Central memory CD8-positive, alpha-beta T cell (primary cell): ENCODE measurements at regions not wholly inside any gene's neighbourhood (a gene's known extent, or its start where the extent isn't known, plus 50 kb on each side); places are given as distances from the start of the nearest gene placed in this dataset.
"Not testable (repeated sequence)": the region's sequence is repeated elsewhere in the genome, so short reads cannot be mapped to it uniquely, and the experiment has no call there.

ENCODE experiments used
- ATAC-seq: fragments of 150-1000 bp; cut with Tn5 transposase; replicated peaks from 2 replicates; pipeline ENCODE4 v1.10.0; 2022; ENCODE audit warnings: mild to moderate bottlenecking, moderate FRiP score, moderate number of reproducible peaks; ENCODE audit not compliant: poor library complexity, severe bottlenecking; ENCODE audit errors: extremely low read depth
- DNase-seq, 2 donors: peaks; one replicate each; pipeline ENCODE4 v3.0.0; 2021; ENCODE audit warnings: low spot score in 2 of 2
- H3K27ac Mint-ChIP-seq: one replicate; pipeline ENCODE4 v1.8.0; 2022; ENCODE audit warnings: low read depth, mild to moderate bottlenecking, moderate library complexity, mixed read lengths
- H3K27me3 Mint-ChIP-seq: one replicate; pipeline ENCODE4 v1.8.0; 2022; ENCODE audit warnings: mixed read lengths
- H3K36me3 Mint-ChIP-seq: one replicate; pipeline ENCODE4 v1.8.0; 2022; ENCODE audit warnings: mild to moderate bottlenecking, moderate library complexity, mixed read lengths; ENCODE audit not compliant: insufficient read depth
- H3K4me1 Mint-ChIP-seq: one replicate; pipeline ENCODE4 v1.8.0; 2022; ENCODE audit warnings: mixed read lengths
- H3K4me3 Mint-ChIP-seq: one replicate; pipeline ENCODE4 v1.8.0; 2022; ENCODE audit warnings: mild to moderate bottlenecking, moderate library complexity, mixed read lengths
- H3K9me3 Mint-ChIP-seq: one replicate; pipeline ENCODE4 v1.8.0; 2022; ENCODE audit warnings: mixed read lengths

DNA sequence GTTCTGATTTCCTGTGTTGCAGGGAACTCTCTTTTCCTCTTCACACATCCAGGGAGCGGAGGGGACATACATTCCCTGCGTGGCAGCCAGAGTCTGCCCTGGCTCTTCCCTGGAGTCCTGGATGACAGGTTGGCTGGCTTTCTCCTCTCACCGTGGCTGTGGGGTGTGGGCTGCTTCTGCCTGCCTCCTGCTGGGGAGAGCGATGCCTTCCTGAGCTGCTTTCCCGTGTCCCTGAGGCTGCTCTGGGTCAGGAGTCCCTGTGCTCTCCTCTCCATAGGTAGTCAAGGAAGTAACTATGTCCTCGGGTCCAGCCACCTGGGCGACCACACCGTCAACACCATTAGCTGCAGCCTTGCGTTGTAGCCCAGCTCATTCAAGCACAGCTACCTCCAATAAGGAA is 451.7 kb downstream of the QKI start:
- Mint-ChIP-seq H3K9me3 (no peaks in the 10 kb centered on the region), H3K4me3 (no peak overlapping the region), H3K27ac (no peak overlapping the region), H3K27me3 (peaks cover 39% of the 10 kb centered on the region), H3K36me3 (peaks cover 2% of the 10 kb centered on the region), H3K4me1 (no peaks in the 10 kb centered on the region)
- ATAC-seq: no peak
- no peak for DNase-seq

DNA sequence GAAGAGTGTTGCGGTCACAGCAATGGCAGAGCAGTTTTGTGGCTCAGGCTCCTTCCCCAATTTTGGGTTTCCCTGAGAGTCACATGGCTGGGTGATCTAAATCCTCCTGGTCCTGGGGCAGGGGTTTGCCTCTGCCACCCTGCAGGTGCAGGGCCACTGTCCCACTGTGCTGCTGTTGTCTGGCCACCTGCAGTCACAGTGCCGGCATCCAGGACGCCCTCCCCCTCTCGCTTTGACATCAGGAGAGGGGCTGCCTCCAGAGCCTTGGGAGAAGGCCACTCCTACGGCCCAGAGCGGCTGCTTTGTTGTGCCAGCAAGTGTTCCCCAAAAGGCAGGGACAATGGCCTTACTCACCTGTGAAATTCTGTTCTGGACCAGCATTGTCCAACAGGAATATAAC is 449.0 kb downstream of the QKI start:
- Mint-ChIP-seq H3K36me3 (peaks cover 2% of the 10 kb centered on the region), H3K4me3 (no peak overlapping the region), H3K27me3 (peaks cover 41% of the 10 kb centered on the region), H3K27ac (no peak overlapping the region), H3K9me3 (no peaks in the 10 kb centered on the region), H3K4me1 (no peaks in the 10 kb centered on the region)
- ATAC-seq (no peak), DNase-seq (no peak)

DNA sequence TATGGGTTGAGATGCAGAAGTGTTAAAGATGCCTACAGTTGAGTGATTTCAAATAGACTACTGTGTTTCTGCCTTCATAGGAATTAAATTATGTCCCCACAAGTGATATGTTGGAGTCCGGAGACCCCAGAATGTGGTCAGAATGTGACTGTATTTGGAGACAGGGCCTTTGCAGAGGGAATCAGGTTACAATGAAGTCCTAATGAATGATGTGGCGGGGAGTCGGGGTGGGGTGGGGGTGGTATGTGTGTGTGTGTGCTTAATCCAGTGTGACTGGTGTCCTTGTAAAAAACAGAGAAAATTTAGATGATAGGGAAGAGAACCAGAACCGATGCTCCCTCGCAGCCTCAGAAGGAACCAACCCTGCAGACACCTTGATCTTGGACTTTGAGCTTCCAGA is 448.2 kb downstream of the QKI start:
- H3K36me3 Mint-ChIP-seq: peaks cover 2% of the 10 kb centered on the region

DNA sequence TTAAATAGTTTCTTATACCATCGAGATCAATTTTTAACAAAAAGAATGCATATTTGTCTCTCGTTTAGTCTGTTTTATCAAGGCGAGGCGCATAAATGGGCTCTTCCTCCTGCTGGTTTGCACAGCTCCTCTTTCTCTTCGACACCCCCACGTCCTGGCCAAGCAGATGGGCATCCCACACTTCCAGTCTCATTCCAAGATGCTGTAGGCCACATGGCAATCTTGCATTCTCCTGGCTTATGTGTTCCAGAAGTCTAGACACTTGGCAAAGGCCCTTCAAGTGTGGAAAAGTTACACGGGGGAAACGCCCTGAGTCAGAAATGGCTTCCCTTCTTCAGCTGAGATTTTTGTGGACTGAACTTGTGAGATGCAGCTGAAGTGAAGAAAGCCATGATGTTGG is 447.1 kb downstream of the QKI start:
- peaks cover 2% of the 10 kb centered on the region for H3K36me3 Mint-ChIP-seq
- ATAC-seq (no peak), DNase-seq (no peak)
- H3K27me3 Mint-ChIP-seq: peaks cover 44% of the 10 kb centered on the region
- H3K9me3 Mint-ChIP-seq: no peaks in the 10 kb centered on the region
- H3K27ac Mint-ChIP-seq: no peak overlapping the region
- no peak overlapping the region for H3K4me3 Mint-ChIP-seq
- no peaks in the 10 kb centered on the region for H3K4me1 Mint-ChIP-seq

More for the DNA sequence above, 448.2 kb downstream of the QKI start:
- Mint-ChIP-seq H3K4me1 (no peaks in the 10 kb centered on the region), H3K27me3 (peaks cover 47% of the 10 kb centered on the region), H3K9me3 (no peaks in the 10 kb centered on the region), H3K4me3 (no peak overlapping the region), H3K27ac (no peak overlapping the region)
- no peak for ATAC-seq
- no peak for DNase-seq

DNA sequence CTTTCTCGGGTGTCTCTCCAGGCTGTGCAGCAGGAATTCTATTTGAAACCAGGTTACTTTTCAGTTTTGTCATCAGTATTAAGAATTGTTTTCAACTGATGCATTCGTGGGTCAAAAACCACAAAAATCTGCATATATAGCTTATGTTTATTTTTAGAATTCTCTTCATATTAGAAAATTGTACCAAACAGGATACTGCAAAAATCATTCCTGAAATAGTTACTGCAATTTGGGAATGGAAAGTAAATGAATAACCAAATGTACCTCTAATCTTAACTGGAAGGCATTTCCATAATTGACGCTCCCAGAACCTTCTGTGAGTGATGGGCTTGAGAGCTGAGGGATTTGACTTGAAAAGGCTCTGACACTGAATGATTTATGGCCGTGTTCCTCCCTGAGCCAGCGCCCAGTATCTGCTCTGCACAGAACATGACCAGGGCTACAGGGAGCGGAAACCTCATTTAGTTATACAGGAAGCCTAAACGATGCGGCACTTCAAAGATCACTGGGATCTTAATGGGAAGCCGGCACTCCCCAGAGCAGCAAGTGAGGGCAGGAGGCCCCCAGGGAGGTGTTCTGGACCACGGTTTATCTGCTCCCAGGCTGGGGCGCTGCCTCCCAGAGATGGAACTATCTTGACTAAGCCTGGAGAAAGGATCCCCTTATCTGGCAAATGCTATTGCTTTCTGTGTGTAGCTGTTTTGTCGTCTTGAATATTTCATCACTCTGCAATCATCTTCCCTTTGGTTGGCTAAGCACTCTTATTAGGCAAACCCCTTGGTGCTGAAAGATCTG is 446.0 kb downstream of the QKI start:
- H3K27ac Mint-ChIP-seq: no peak overlapping the region
- ATAC-seq: no peak
- no peaks in the 10 kb centered on the region for H3K4me1 Mint-ChIP-seq
- H3K27me3 Mint-ChIP-seq: peaks cover 34% of the 10 kb centered on the region
- H3K36me3 Mint-ChIP-seq: peaks cover 2% of the 10 kb centered on the region
- H3K4me3 Mint-ChIP-seq: no peak overlapping the region
- H3K9me3 Mint-ChIP-seq: no peaks in the 10 kb centered on the region
- no peak for DNase-seq

DNA sequence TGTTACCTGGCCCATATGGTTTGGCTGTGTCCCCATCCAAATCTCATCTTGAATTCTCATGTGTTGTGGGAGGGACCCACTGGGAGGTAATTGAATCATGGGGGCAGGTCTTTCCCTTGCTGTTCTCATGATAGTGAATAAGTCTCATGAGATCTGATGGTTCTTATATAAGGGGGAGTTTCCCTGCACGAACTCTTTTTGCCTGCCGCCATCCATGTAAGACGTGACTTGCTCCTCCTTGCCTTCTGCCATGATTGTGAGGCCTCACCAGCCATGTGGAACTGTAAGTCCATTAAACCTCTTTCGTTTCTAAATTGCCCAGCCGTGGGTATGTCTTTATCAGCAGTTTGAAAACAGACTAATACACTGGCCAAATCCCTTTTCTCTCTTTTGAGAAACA is 444.4 kb downstream of the QKI start:
- H3K9me3 Mint-ChIP-seq, H3K4me3 Mint-ChIP-seq, DNase-seq, H3K27ac Mint-ChIP-seq, H3K36me3 Mint-ChIP-seq, ATAC-seq, H3K4me1 Mint-ChIP-seq: not testable (repeated sequence)
- H3K27me3 Mint-ChIP-seq: peaks cover 38% of the 10 kb centered on the region

DNA sequence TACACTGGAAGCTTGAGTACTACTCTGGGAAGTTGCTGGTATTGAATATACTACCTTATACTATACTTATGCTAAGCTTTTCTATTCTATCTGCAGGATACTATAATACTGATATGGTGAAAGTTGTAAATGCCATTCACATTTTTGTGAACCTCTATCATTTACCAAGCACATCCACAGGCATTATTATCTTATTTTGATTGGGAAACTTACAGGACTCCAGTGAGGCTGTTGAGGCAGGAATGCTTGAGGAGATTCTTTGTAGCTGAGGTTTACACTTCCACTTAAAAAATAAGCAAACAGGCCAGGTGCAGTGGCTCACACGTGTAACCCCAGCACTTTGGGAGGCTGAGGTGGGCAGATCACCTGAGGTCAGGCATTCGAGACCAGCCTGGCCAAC is 442.9 kb downstream of the QKI start:
- no peaks in the 10 kb centered on the region for H3K36me3 Mint-ChIP-seq
- DNase-seq: no peak

DNA sequence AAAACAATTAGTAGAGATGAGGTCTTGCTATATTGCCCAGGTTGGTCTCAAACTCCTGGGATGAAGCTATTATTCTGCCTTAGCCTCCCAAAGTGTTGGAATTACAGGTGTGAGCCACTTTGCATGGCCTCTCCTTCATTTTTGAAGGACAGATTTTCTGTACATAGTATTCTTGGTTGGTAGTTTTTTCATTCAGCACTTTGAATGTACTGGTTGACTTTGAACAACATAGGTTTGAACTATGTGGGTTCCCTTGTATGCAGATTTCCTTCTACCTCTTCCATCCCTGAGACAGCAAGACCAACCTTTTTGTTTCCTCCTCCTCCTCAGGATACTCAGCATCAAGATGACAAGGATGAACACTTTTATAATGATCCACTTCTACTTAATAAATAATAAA is 436.4 kb downstream of the QKI start:
- H3K4me3 Mint-ChIP-seq: no peak overlapping the region
- peaks cover 12% of the 10 kb centered on the region for H3K27me3 Mint-ChIP-seq
- H3K36me3 Mint-ChIP-seq: no peaks in the 10 kb centered on the region
- no peaks in the 10 kb centered on the region for H3K4me1 Mint-ChIP-seq
- ATAC-seq (no peak), DNase-seq (no peak)
- peaks cover 12% of the 10 kb centered on the region for H3K9me3 Mint-ChIP-seq
- H3K27ac Mint-ChIP-seq: no peak overlapping the region

More for the DNA sequence above, 442.9 kb downstream of the QKI start:
- Mint-ChIP-seq H3K4me1 (no peaks in the 10 kb centered on the region), H3K4me3 (no peak overlapping the region), H3K27me3 (peaks cover 38% of the 10 kb centered on the region), H3K9me3 (no peaks in the 10 kb centered on the region), H3K27ac (no peak overlapping the region)
- no peak for ATAC-seq

DNA sequence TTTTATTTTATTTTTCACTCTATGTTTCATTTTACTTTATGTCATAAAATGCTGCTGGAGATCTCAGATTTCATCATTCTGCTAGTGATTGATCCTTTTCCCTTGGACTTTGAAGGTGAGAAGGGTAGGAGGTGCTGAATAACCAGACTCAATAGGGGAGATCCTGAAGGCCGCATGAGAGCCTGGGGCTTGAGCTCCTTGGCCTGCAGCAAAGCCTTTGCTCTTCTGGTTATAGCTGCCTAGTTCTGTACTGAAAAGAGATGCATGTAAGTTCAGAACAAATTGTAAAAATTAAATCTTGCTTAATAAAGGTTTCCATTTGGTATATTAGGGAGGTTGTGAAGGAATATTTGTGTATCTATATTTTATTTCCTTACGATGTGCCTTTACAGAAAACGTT is 430.2 kb downstream of the QKI start:
- Mint-ChIP-seq H3K36me3 (no peaks in the 10 kb centered on the region), H3K4me1 (no peaks in the 10 kb centered on the region), H3K9me3 (peaks cover 12% of the 10 kb centered on the region), H3K27me3 (no peaks in the 10 kb centered on the region), H3K4me3 (no peak overlapping the region), H3K27ac (no peak overlapping the region)
- no peak for ATAC-seq
- DNase-seq: no peak

DNA sequence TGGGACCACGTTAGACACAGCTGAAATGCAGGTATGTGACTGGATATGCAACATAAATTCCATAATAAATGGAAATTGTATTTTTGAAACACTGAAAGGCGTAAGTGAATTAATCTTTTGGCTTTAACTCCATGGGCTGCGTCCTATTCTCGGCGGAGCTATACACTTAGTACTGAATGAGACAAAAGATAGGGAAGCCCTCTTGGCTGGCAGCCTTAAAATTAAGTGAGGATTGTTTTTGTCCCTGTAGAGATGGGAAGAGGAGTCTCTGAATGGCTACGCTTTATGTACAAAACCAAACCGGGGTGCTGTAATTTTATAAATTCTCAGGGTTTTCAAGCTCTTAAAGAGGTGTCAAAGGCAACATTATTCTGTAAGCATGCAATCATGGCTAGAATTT is 429.8 kb downstream of the QKI start:
- H3K4me1 Mint-ChIP-seq: no peaks in the 10 kb centered on the region
- peaks cover 12% of the 10 kb centered on the region for H3K9me3 Mint-ChIP-seq
- DNase-seq (no peak), ATAC-seq (no peak)
- no peak overlapping the region for H3K27ac Mint-ChIP-seq
- H3K4me3 Mint-ChIP-seq: no peak overlapping the region
- no peaks in the 10 kb centered on the region for H3K27me3 Mint-ChIP-seq
- no peaks in the 10 kb centered on the region for H3K36me3 Mint-ChIP-seq

DNA sequence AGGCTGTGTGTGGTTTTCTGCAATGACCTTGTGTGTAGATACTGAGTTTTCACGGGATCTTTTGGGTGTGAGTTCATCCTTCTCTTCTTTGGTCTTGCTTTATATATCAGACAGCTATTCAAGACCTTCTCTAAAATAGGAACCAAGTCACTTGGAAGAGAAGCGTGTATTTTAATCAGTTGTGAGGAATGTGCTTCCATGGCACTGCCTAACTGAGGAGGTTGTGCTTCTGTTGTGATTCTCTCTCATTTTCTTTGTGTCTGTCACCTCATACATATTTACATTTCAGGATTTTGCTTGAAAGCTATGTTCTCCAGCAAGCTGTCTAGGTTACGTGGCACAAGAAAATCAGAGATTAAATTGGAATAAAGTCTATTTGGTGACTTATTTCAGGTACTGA is 428.7 kb downstream of the QKI start:
- no peak overlapping the region for H3K4me3 Mint-ChIP-seq
- H3K9me3 Mint-ChIP-seq: peaks cover 12% of the 10 kb centered on the region
- no peak overlapping the region for H3K27ac Mint-ChIP-seq
- DNase-seq (no peak), ATAC-seq (no peak)
- H3K4me1 Mint-ChIP-seq: no peaks in the 10 kb centered on the region
- no peaks in the 10 kb centered on the region for H3K27me3 Mint-ChIP-seq
- H3K36me3 Mint-ChIP-seq: no peaks in the 10 kb centered on the region

DNA sequence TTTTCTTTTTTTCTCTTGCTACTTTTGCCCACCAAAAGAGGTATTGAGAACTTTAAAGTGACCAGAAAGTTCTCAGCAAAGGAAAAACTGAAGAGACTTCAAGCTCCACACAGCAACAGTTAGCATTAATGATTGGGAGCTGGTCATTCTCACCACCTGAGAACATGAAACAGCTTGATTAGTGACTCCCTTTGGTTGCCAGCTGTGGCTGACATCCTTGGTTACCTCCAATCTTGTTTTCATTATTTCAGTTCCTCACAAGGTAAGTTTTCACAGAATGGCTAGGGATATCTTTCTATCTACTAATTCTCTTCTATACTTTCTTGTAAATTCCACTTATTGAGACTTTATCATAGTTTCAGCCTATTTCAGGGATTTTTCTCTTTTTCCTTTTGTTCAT is 427.9 kb downstream of the QKI start:
- H3K4me3 Mint-ChIP-seq: no peak overlapping the region
- no peaks in the 10 kb centered on the region for H3K27me3 Mint-ChIP-seq
- H3K9me3 Mint-ChIP-seq: peaks cover 12% of the 10 kb centered on the region
- no peak for DNase-seq
- no peaks in the 10 kb centered on the region for H3K4me1 Mint-ChIP-seq
- no peak overlapping the region for H3K27ac Mint-ChIP-seq
- no peaks in the 10 kb centered on the region for H3K36me3 Mint-ChIP-seq
- no peak for ATAC-seq

DNA sequence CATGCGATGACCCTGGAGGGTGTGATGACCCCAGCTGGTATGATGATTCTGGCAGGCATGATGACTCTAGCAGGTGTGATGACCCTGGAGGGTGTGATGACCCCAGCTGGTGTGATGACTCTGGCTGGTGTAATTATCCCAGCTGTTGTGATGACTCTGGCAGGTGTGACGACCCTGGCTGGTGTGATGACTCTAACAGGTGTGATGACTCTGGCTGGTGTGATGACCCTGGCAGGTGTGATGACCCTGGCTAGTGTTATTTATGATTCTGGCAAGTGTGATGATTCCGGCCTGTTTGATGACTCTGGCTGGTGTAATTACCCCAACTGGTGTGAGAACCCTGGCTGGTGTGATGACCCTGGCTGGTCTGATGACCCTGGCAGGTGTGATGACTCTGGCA is 427.2 kb downstream of the QKI start:
- H3K4me3 Mint-ChIP-seq: no peak overlapping the region
- DNase-seq (no peak), ATAC-seq (no peak)
- no peaks in the 10 kb centered on the region for H3K4me1 Mint-ChIP-seq
- H3K36me3 Mint-ChIP-seq: no peaks in the 10 kb centered on the region
- H3K27me3 Mint-ChIP-seq: peaks cover under 1% of the 10 kb centered on the region
- H3K9me3 Mint-ChIP-seq: peaks cover 12% of the 10 kb centered on the region
- H3K27ac Mint-ChIP-seq: no peak overlapping the region
